NCI-H2227 treated with DMSO at 0.1 percent for 48 hours (cell line): ENCODE measurements at regions not wholly inside any gene's neighbourhood (a gene's known extent, or its start where the extent isn't known, plus 50 kb on each side); places are given as distances from the start of the nearest gene placed in this dataset.
"Not testable (repeated sequence)": the region's sequence is repeated elsewhere in the genome, so short reads cannot be mapped to it uniquely, and the experiment has no call there.

Experiments used
- DNase-seq: peaks from one replicate; lab custom pipeline; 2025; lab: John Stamatoyannopoulos, UW

DNA sequence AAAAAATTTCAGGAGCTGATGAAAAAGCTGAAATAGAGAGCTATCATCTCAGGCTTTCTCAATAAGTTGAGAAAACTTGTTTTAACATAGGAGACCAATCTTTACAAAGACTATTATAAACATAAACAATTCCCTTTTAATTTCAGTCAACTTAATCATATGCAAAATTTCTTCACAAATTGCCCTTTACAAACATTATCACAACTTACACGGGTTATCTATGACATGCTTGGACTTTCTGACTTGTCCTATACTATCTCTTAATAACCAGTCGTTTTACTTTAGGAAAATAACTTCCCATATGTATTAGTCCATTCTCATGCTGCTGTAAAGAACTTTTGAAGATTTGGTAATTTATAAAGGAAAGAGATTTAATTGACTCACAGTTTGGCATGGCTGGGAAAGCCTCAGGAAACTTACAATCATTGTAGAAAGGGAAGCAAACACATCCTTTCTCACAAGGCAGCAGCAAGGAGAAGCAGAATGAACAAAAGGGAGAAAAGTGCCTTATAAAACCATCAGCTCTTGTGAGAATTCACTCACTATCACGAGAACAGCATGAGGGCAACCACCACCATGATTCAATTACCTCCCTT lies 1583.7 kb upstream of the CELF4 start:
- no peak for DNase-seq

DNA sequence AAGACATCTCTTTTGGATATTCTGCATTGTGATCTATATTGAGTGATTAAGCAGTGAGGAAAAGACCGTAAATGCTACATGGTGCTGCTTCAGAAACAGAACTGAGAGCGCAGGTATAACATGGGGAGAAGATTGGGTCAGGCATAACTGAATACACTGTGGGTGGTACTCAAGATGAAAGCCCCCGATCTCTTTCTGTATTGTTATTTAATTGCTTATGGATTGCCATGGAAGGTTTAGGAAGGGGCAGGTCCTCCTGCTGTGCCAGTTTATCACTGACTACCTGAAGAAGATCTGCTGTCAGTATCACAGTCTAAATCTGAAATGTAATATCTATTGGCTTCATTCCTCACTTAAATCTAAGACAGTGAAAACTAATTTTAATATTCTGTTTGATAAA lies 1568.7 kb upstream of the CELF4 start:
- DNase-seq = no peak

DNA sequence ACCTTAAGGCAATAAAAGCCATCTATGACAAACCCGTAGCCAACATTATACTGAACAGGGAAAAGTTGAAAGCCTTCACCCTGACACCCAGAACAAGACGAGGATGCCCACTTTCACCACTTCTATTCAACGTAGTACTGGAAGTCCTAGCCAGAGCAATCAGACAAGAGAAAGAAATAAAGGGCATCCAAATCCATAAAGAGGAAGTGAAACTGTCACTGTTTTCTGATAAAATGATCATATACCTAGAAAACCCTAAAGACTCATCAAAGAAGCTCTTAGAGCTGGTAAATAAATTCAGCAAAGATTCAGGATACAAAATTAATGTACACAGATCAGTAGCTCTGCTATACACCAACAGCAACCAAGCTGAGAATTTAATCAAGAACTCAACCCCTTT lies 1561.9 kb upstream of the CELF4 start:
- not testable (repeated sequence) for DNase-seq

GRCh38 chr18:39113790-39114189 lies 1548.2 kb upstream of the CELF4 start:
- DNase-seq = no peak

DNA sequence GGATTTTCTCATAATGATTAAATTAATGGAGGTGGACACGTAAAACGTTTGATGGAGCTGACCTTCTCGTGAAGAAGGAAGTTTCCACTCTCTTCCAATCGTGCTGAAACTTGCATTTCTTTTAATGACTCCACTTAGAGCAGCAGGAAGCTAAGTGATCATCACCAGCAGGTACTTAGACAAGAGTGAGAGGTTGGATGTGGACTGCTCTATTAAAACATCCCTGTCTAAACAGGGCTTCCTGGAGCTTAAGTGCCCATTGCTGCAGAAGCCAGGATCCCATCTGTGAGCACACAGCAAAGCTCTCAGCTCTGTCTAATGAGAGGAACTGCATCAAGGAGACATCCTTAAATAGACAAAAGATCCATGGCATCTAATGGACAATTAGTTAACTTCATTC lies 1539.5 kb upstream of the CELF4 start:
- peak; percentile 66 for DNase-seq

DNA sequence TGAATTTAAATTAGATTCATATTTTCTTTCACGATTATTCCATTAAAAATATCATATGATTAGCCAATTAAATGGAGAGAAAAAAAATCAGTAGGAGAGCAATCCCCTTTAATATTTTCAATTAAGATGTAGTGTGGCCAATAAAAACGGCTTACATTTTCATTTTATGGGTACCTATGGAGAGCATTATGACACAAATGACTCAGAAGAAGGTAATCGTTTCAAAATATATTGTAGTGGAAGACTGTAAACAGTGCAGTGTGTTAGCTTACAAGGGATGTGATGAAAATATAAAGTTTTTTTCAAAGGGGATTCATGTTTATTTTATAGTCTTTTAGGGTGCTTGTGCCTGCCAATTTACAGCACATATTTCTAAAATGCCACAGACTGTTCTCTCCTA lies 1507.4 kb upstream of the CELF4 start:
- no peak for DNase-seq

DNA sequence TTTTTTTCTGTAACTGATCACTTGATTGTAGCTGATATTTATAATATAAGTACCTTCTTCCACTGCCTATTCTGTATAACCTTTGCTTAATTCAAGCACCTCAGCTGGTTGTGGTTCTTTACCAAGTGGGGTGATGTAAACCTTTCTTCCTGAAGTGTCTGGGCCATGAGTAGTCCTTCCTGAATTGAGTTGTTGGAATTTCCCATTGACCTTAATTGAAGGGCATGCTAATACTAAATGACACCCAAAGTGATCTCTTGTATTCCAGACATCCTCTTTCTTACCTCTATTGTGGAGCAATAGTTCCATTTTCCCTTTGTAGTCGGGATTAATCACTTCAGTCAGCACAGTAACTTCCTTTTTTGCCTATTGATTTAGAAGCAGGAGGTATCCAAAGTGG lies 1496.8 kb upstream of the CELF4 start:
- DNase-seq = no peak

DNA sequence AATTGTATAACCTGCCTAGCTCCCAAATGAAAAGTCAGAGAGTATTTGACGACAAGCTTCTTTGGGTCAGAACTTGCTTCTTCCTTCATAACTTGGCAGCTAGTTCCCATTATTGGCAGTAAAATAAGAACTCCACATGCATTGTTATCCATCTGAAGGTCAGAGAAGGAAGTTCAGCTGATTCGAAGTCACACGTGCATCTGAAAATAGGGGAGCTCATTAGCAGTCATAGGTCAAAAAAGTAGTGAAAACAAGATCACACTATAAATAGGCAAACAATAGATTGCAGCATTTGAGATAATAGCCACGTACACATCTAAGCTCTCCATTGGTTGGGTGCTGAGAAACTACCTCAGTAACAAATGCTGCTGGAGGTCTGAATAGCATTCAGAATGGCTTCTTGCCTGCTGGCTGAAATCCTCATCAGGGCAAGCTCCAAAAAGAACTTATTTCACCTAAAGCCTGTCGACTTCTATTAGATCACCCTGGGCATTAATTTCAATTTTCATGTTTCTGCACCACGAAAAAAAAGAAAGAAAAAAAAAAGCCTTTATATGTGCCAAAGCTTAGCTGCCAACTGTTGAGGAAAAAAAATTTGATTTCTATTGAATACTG lies 1492.9 kb upstream of the CELF4 start:
- DNase-seq = peak; percentile 11

DNA sequence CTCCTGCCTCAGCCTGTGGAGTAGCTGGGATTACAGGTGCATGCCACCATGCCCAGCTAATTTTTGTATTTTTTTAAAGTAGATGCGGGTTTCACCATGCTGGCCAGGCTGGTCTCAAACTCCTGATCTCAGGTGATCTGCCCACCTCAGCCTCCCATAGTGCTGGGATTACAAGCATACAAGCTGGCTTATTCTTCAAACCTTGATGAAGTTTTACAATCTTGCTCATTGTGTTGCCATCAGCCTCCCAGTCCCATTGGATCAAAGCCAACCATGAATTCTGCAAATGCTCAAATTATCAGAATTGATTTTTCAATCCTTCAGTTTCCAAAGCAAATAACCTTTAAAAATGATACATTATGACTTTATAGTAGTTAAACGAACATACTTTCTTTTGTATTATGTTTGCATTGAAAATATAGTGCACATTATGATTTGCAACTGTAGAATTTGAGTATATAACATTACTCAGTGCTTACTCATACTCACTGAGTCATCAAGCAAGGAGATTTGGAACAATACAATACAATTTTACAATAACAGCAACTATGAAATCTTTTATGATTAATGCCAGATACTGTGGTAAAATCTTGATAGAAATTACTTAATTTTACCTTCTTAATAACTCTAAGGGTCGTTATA lies 1491.9 kb upstream of the CELF4 start:
- DNase-seq = no peak

DNA sequence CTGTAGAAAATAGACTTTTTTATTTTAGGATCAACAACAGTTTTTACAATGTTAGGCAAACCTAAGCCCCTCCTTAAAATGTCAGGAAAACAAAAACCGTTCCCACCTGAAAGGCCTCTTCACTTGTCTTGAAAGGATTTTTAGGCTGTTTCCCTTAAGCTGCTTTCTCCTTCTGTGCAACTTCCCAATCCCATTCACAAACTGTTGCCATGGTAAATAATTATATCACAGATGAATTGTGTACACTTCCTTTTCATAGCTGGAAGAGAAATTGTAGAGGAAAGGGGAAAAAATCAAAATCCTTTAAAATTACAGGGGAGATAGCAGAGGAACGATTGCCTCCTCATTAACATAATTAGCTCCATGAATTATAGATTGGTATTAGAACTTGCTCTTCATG lies 1488.0 kb upstream of the CELF4 start:
- DNase-seq = peak; percentile 81

DNA sequence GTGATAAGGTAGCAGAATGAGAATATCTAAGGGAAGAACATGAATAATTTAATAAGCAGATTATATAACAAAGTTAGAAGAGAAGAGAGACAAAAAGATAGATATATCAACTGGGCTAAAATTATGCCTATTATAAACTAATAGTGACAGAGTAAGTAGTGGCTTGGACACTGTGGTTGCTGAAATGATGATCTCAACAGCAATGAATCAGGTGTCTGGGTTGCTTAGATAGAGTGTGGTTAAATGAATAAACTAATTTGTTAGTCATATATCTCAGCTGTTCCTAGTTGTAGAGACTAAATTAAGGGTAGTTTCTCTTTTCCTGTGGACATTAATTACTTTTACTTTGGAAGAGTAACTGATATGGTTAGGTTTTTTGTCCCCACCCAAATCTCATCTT lies 1485.4 kb upstream of the CELF4 start:
- DNase-seq = no peak

DNA sequence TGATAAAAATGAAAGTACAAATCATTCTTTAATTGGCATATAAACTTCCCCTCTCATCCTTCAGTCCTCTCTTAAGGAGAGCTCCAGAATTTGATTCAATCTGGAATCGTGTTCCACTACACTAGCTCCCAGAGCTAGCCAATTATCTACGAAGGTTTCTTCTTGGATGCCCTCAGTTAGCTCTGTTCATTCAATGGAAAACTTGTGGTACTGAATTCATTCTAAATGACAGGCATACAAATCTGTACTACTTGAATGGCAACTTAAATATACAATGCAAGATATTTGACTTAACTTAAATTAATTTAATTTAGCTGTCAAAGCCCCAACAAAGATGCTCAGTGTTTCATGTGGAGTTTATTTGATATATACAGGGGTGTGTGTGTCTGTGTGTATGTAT lies 1474.2 kb upstream of the CELF4 start:
- no peak for DNase-seq

DNA sequence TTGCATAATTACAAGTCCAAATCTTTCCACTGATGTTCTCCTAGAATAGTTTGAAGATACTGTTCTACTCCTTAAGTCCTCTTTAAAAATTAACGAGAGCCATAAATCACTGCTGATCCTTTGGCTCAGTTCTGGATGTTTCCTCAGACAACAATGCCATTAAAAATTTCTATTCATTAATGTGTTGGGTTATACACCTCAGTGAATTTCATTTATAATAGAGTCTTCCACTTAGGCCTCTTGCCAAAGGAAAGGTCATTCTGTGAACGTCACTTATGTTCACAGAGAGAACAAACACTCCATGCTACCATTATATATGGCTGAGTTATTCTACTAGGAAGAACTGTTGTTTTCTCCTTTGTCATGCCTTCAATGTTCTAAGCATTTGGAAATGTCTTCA lies 1472.3 kb upstream of the CELF4 start:
- DNase-seq = no peak

DNA sequence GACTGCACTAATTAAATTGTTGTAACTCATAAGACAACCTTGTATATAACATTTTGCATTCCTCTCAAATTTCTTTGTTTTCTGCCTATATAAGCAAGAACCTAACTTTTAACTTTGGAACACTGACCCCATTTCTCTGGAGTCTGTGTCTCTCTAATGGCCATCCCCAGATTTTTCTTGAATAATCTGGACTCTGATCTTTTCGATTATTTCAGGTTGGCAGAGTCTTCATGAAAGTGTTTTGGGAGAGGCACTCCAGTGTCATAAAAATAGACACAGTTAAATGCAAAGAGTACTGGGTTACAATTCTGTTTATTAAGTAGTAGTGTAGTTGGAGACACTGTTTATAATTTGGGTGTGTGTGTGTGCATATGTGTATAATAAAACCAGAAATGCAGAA lies 1467.7 kb upstream of the CELF4 start:
- DNase-seq = no peak

- DNase-seq = no peak
Observed at GRCh38 chr18:39031647-39032046, 1466.0 kb upstream of the CELF4 start.

DNA sequence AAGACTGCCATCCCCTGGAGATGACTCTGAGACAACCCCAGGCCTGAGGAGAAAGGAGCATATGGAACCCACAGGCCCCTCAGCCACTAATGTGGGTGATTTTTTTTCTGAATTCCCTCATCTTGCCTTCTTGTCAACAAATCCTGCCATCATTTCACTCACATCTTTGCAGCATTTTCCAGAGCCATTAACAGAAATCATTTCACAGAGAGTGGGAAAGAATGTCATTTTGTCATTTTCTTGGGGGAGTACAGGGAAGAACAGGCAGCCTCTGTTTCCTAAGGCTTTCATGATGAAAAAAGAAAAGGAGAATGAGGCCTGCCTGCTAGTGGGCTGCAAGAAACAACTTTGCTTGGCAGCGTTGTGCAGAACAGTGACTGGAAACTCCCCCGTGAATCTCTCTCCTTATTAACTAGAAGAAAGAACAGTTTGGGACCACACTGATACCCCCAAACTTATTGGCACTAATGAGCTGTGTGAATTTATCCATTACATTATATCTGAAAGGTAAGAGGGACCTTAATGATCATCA lies 1464.6 kb upstream of the CELF4 start:
- DNase-seq = no peak

- DNase-seq = no peak
Observed at GRCh38 chr18:39025531-39025930, 1459.9 kb upstream of the CELF4 start.

- DNase-seq = no peak
Observed at GRCh38 chr18:39019989-39020388, 1454.4 kb upstream of the CELF4 start.

DNA sequence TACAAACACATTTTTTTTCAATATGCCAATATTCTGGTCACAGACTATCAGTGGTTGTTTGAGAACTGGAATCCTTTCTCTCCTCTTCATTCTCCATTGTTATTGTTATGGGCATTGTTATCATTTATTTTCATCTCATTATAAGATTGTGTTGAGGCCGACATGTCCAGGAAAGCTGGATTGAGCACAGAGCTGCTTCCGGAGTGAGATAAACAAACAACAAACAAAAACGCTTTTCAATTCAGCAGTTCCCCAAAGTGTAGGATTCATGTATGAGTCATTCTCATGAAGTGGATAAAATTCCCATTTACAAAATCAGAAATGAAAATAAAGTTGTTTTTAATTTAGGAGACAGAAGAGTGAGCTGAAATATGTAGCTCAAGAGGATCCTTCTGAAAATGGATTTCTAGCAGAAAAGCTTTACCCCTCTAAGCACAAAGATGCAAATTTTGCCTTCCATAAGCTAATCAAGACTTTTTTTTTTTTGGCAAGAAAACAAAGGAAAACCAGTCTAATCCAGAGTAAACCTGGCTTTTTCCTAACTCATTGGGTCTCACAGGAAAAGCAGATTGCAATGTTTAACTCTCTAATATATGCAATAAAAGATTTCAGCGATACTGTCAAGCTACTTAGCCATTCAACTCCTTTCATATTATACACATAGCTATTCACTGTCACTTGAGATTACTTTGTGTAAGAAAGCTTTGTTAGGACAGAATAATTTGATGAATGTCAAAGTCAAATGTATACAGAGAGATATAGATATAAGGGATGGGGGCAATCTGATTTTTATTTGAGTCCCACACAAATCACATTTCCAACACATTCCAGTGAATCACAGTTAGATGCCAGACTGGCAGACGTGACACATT lies 1441.7 kb upstream of the CELF4 start:
- DNase-seq = no peak

DNA sequence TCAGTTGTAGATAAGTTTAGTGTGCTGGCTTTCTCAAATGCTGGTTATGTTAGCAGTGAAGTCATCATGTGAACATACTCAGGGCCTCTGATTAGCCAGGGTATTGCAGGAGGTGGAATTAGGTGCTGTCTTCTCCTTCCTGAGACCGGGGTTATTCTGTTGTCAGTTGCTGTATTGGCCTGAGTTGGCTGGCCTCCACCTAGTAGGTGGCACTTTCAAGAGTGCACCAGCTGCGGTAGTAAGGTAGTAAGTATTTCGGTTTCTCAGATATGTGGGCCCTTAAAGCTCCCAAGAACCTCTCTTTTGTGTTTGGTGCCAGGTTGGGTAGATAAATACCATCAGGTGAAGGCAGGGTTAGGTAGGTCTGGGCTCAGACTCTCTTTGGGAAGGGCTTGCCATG lies 1430.5 kb upstream of the CELF4 start:
- DNase-seq = no peak

DNA sequence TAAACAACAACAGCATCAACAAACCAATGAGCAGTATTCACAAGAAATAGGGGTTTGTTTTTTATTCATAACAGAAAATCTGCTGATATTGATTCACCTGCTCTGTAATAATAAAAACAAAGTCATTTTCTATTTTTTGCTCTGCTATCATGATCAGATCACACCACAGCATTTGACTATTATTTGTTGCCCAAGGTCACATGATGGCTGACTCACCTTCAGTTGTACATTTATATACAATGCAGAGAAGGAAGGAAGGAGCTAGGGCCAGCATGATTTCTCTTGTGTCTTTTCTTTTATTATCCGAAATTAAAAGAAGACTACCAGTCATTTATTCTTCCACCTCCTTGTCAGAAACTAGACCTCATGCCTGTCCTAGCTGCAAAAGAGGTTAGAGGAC lies 1427.7 kb upstream of the CELF4 start:
- DNase-seq = no peak

GRCh38 chr18:38984968-38985367 lies 1419.4 kb upstream of the CELF4 start:
- DNase-seq = no peak

- DNase-seq = no peak
Observed at GRCh38 chr18:38982072-38982471, 1416.5 kb upstream of the CELF4 start.
